H1 (cell line): ENCODE measurements at regions not wholly inside any gene's neighbourhood (a gene's known extent, or its start where the extent isn't known, plus 50 kb on each side); places are given as distances from the start of the nearest gene placed in this dataset.

Experiments used
- BRCA1 ChIP-seq: IDR thresholded peaks from 2 replicates; pipeline ENCODE4 v1.6.1; 2012; ENCODE audit warnings: low read depth, low read length, improper control_type of control experiment
- CBX8 ChIP-seq: fragments of 300-800, 300-1000 bp; sonication (generic); IDR thresholded peaks from 2 replicates; pipeline ENCODE4 v1.7.1; 2016; ENCODE audit warnings: low read depth, low read length, borderline replicate concordance
- POLR2A ChIP-seq, 2 experiments: IDR thresholded peaks; 1 replicate in 1 of 2; 2 replicates in 1 of 2; pipeline ENCODE4 v1.6.1; 2011; ENCODE audit warnings: low read depth in 2 of 2, low read length in 2 of 2, mild to moderate bottlenecking in 2 of 2; ENCODE audit errors: control extremely low read depth in 1 of 2
- TF ChIP-seq, protein P1 (sequence below), 3 experiments: IDR thresholded peaks; 1 replicate in 2 of 3; 2 replicates in 1 of 3; pipeline versions ENCODE4 v1.5.1 to v1.6.1; 2011; ENCODE audit warnings: low read length in 3 of 3, mild to moderate bottlenecking in 3 of 3, inconsistent platforms in 2 of 3, low read depth in 1 of 3, moderate library complexity in 1 of 3; ENCODE audit not compliant: insufficient read depth in 1 of 3; ENCODE audit errors: control extremely low read depth in 1 of 3

GRCh38 chr17:68699936-68700335 is 98.8 kb upstream of the FAM20A start (continued):
- TF ChIP-seq, protein P1, sequence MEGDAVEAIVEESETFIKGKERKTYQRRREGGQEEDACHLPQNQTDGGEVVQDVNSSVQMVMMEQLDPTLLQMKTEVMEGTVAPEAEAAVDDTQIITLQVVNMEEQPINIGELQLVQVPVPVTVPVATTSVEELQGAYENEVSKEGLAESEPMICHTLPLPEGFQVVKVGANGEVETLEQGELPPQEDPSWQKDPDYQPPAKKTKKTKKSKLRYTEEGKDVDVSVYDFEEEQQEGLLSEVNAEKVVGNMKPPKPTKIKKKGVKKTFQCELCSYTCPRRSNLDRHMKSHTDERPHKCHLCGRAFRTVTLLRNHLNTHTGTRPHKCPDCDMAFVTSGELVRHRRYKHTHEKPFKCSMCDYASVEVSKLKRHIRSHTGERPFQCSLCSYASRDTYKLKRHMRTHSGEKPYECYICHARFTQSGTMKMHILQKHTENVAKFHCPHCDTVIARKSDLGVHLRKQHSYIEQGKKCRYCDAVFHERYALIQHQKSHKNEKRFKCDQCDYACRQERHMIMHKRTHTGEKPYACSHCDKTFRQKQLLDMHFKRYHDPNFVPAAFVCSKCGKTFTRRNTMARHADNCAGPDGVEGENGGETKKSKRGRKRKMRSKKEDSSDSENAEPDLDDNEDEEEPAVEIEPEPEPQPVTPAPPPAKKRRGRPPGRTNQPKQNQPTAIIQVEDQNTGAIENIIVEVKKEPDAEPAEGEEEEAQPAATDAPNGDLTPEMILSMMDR (IDR thresholded peaks at IDR 0.05; ENCODE audit: control extremely low read depth in 1 of 3, insufficient read depth in 1 of 3, low read depth in 1 of 3, low read length in 3 of 3): no peak
- TF ChIP-seq CBX8 (no peak), POLR2A (IDR thresholded peaks at IDR 0.05; ENCODE audit: control extremely low read depth in 1 of 2, low read depth in 2 of 2, low read length in 2 of 2) (no peak), BRCA1 (no peak)
- TF ChIP-seq, all 59 proteins: peak for 0
